PFSK-1 (cell line): ENCODE measurements at regions not wholly inside any gene's neighbourhood (a gene's known extent, or its start where the extent isn't known, plus 50 kb on each side); places are given as distances from the start of the nearest gene placed in this dataset.

Experiments
- POLR2AphosphoS5 ChIP-seq: IDR thresholded peaks from 2 replicates; pipeline ENCODE4 v1.6.1; 2012; ENCODE audit warnings: low read depth, mild to moderate bottlenecking, control low read depth, low read length, moderate library complexity
- TAF1 ChIP-seq: IDR thresholded peaks from 2 replicates; pipeline ENCODE4 v1.6.1; 2012; ENCODE audit warnings: low read length, control low read depth, borderline replicate concordance; ENCODE audit not compliant: insufficient read depth

- no peak for TF ChIP-seq POLR2AphosphoS5
- no peak for TF ChIP-seq TAF1
Measured at GRCh38 chr21:16992448-16992847, 520.4 kb upstream of the CXADR start.
